ENCODE measurements at regions not wholly inside any gene's neighbourhood (a gene's known extent, or its start where the extent isn't known, plus 50 kb on each side); places are given as distances from the start of the nearest gene placed in this dataset.

GRCh38 chr18:56390626-56391025 is 247.8 kb downstream of the TXNL1 start:
- Histone ChIP-seq H3K4me1 (ENCODE audit: control insufficient read depth in 1 of 2, insufficient read depth in 2 of 2, low read length in 2 of 2) (no peaks in the 10 kb centered on the region), H3K27me3 (ENCODE audit: control insufficient read depth in 2 of 2, insufficient read depth in 2 of 2, low read length in 2 of 2) (no peaks in the 10 kb centered on the region), H3K79me2 (ENCODE audit: insufficient read depth, low read length) (no peaks in the 10 kb centered on the region), H3K4me2 (replicated peaks; ENCODE audit: extremely low read depth, low read length, poor library complexity, severe bottlenecking) (no peak overlapping the region), H3K9me3 (replicated peaks in 1 of 2; ENCODE audit: control insufficient read depth in 1 of 2, insufficient read depth in 1 of 2, low read length in 2 of 2) (no peaks in the 10 kb centered on the region), H3K4me3 (replicated peaks in 1 of 3; ENCODE audit: low read depth in 2 of 3, low read length in 3 of 3) (no peak overlapping the region), H4K20me1 (ENCODE audit: insufficient read depth, low read length) (no peaks in the 10 kb centered on the region), H3K9ac (ENCODE audit: insufficient read depth, low read length, poor library complexity, severe bottlenecking) (no peak overlapping the region), H3K27ac (ENCODE audit: low read depth in 1 of 2, low read length in 2 of 2) (no peak overlapping the region), H2AFZ (ENCODE audit: insufficient read depth, low read depth, low read length, poor library complexity, severe bottlenecking) (no peak overlapping the region), H3K36me3 (replicated peaks in 1 of 2; ENCODE audit: control insufficient read depth in 1 of 2, insufficient read depth in 2 of 2, low read length in 2 of 2) (no peaks in the 10 kb centered on the region)
- WGBS (ENCODE audit: insufficient coverage): 100% methylated on average over 1 of the region's 3 CpGs
- no peak for DNase-seq
- H3K4me1 Mint-ChIP-seq: no peaks in the 10 kb centered on the region
- H3K36me3 Mint-ChIP-seq: no peaks in the 10 kb centered on the region
- intact Hi-C loops (cut with micrococcal nuclease): no loop called here
- H3K4me3 Mint-ChIP-seq: no peak overlapping the region
- peaks cover 0 to 2% (median 1%) of the 10 kb centered on the region in 3 donors for H3K27me3 Mint-ChIP-seq (ENCODE audit: low read depth in 3 of 3)
- no peak for TF ChIP-seq CTCF (IDR thresholded peaks at IDR 0.05)
- H3K9me3 Mint-ChIP-seq: peaks cover 0 to 8% (median 0%) of the 10 kb centered on the region in 7 donors
- H3K27ac Mint-ChIP-seq: no peak overlapping the region

- no peaks in the 10 kb centered on the region for H3K4me1 Mint-ChIP-seq
- DNase-seq: no peak
- H3K9me3 Mint-ChIP-seq: peaks cover 0 to 3% (median 0%) of the 10 kb centered on the region in 7 donors
Measured at GRCh38 chr18:56389190-56389589, 249.2 kb downstream of the TXNL1 start.

More at GRCh38 chr18:56389190-56389589, 249.2 kb downstream of the TXNL1 start:
- no peaks in the 10 kb centered on the region for H3K36me3 ChIP-seq (replicated peaks in 1 of 2; ENCODE audit: control insufficient read depth in 1 of 2, insufficient read depth in 2 of 2, low read length in 2 of 2)
- no peak overlapping the region for H3K4me3 ChIP-seq (replicated peaks in 1 of 3; ENCODE audit: low read depth in 2 of 3, low read length in 3 of 3)
- Mint-ChIP-seq H3K4me3 (no peak overlapping the region), H3K27ac (no peak overlapping the region), H3K36me3 (no peaks in the 10 kb centered on the region), H3K27me3 (ENCODE audit: low read depth in 3 of 3) (peaks cover 0 to 2% (median 1%) of the 10 kb centered on the region in 3 donors)
- H3K4me2 ChIP-seq (replicated peaks; ENCODE audit: extremely low read depth, low read length, poor library complexity, severe bottlenecking): no peak overlapping the region
- H3K9me3 ChIP-seq (replicated peaks in 1 of 2; ENCODE audit: control insufficient read depth in 1 of 2, insufficient read depth in 1 of 2, low read length in 2 of 2): no peaks in the 10 kb centered on the region
- H2AFZ ChIP-seq (ENCODE audit: insufficient read depth, low read depth, low read length, poor library complexity, severe bottlenecking): no peak overlapping the region
- no peak overlapping the region for H3K27ac ChIP-seq (ENCODE audit: low read depth in 1 of 2, low read length in 2 of 2)
- H3K27me3 ChIP-seq (ENCODE audit: control insufficient read depth in 2 of 2, insufficient read depth in 2 of 2, low read length in 2 of 2): no peaks in the 10 kb centered on the region
- no peaks in the 10 kb centered on the region for H3K4me1 ChIP-seq (ENCODE audit: control insufficient read depth in 1 of 2, insufficient read depth in 2 of 2, low read length in 2 of 2)
- no peak for TF ChIP-seq CTCF (IDR thresholded peaks at IDR 0.05)
- H3K79me2 ChIP-seq (ENCODE audit: insufficient read depth, low read length): no peaks in the 10 kb centered on the region
- no peaks in the 10 kb centered on the region for H4K20me1 ChIP-seq (ENCODE audit: insufficient read depth, low read length)
- intact Hi-C loops (cut with micrococcal nuclease): no loop called here
- no peak overlapping the region for H3K9ac ChIP-seq (ENCODE audit: insufficient read depth, low read length, poor library complexity, severe bottlenecking)
- WGBS (ENCODE audit: insufficient coverage): 76% methylated on average over 7 of the region's 8 CpGs
